Endodermal cell (in vitro differentiated cells): ENCODE measurements at regions not wholly inside any gene's neighbourhood (a gene's known extent, or its start where the extent isn't known, plus 50 kb on each side); places are given as distances from the start of the nearest gene placed in this dataset.

ENCODE experiments used
- DNase-seq: peaks from one replicate; pipeline ENCODE4 v3.0.0-alpha.2; 2017
- H3K27ac ChIP-seq: 2 replicates; pipeline ENCODE4 v1.5.1; 2013; ENCODE audit warnings: mild to moderate bottlenecking, low read depth, low read length, moderate library complexity
- H3K27me3 ChIP-seq: 2 replicates; pipeline ENCODE4 v1.6.1; 2013; ENCODE audit warnings: mild to moderate bottlenecking, low read length, moderate library complexity; ENCODE audit not compliant: insufficient read depth, control insufficient read depth, poor library complexity, severe bottlenecking
- H3K36me3 ChIP-seq: 2 replicates; pipeline ENCODE4 v1.7.0; 2013; ENCODE audit warnings: mild to moderate bottlenecking, low read length, moderate library complexity; ENCODE audit not compliant: control insufficient read depth, insufficient read depth
- H3K4me1 ChIP-seq: one replicate; pipeline ENCODE4 v1.7.0; 2013; ENCODE audit warnings: low read length; ENCODE audit not compliant: control insufficient read depth, insufficient read depth
- H3K4me3 ChIP-seq: 2 replicates; pipeline ENCODE4 v1.5.1; 2013; ENCODE audit warnings: mild to moderate bottlenecking, low read length, moderate library complexity
- H3K9ac ChIP-seq: 2 replicates; pipeline ENCODE4 v1.6.1; 2013; ENCODE audit warnings: mild to moderate bottlenecking, low read length, moderate library complexity; ENCODE audit not compliant: poor library complexity, severe bottlenecking; ENCODE audit errors: extremely low read depth
- H3K9me3 ChIP-seq: 2 replicates; pipeline ENCODE4 v1.6.1; 2013; ENCODE audit warnings: mild to moderate bottlenecking, low read length, moderate library complexity; ENCODE audit not compliant: control insufficient read depth
- H3K27ac Mint-ChIP-seq: 2 replicates; pipeline ENCODE4 v1.8.0; 2020; ENCODE audit warnings: mixed read lengths
- H3K27me3 Mint-ChIP-seq: 2 replicates; pipeline ENCODE4 v1.8.0; 2021; ENCODE audit warnings: mild to moderate bottlenecking, mixed read lengths; ENCODE audit not compliant: insufficient read depth
- H3K36me3 Mint-ChIP-seq: 2 replicates; pipeline ENCODE4 v1.8.0; 2020; ENCODE audit warnings: low read depth, mixed read lengths
- H3K4me1 Mint-ChIP-seq: 2 replicates; pipeline ENCODE4 v1.8.0; 2020; ENCODE audit warnings: mixed read lengths
- H3K4me3 Mint-ChIP-seq: 2 replicates; pipeline ENCODE4 v1.8.0; 2020; ENCODE audit warnings: mild to moderate bottlenecking, moderate library complexity, mixed read lengths
- H3K9me3 Mint-ChIP-seq: 2 replicates; pipeline ENCODE4 v1.8.0; 2020; ENCODE audit warnings: mild to moderate bottlenecking, mixed read lengths
- CTCF ChIP-seq: fragments of 200-600 bp; sonication (generic); conservative IDR thresholded peaks from 2 replicates; pipeline ENCODE4 v1.5.0; 2021; ENCODE audit warnings: antibody characterized with exemption, mild to moderate bottlenecking
- WGBS, 2 experiments: methylation state at CpG; one replicate each; pipeline versions ENCODE4 v1.1.5 to v1.1.7; 2013; ENCODE audit warnings: missing lambda C conversion rate in 2 of 2, mixed read lengths in 1 of 2; ENCODE audit not compliant: insufficient coverage in 1 of 2, insufficient read length in 1 of 2; 5-methylcytosine and 5-hydroxymethylcytosine counted together

- whole genome bisulfite sequencing, 2 experiments: 86 to 89% methylated on average over 4 to 5 of the region's 5 CpGs
- H3K9ac ChIP-seq: no peak overlapping the region
- peak; percentile 49 for DNase-seq
- H3K27ac ChIP-seq: no peak overlapping the region
- Mint-ChIP-seq H3K9me3 (peaks cover 40% of the 10 kb centered on the region), H3K36me3 (peaks cover 1% of the 10 kb centered on the region), H3K27ac (no peak overlapping the region), H3K4me1 (peaks cover 16% of the 10 kb centered on the region), H3K27me3 (no peaks in the 10 kb centered on the region), H3K4me3 (no peak overlapping the region)
- no peaks in the 10 kb centered on the region for H3K27me3 ChIP-seq
- peaks cover 5% of the 10 kb centered on the region for H3K4me1 ChIP-seq
- no peak for TF ChIP-seq CTCF
- H3K9me3 ChIP-seq: peaks cover 28% of the 10 kb centered on the region
- H3K36me3 ChIP-seq: no peaks in the 10 kb centered on the region
- H3K4me3 ChIP-seq: no peak overlapping the region
Observed at GRCh38 chr9:80407220-80407619, 835.5 kb downstream of the TLE4 start.

- Mint-ChIP-seq H3K9me3 (peaks cover 18% of the 10 kb centered on the region), H3K4me3 (no peak overlapping the region), H3K4me1 (no peaks in the 10 kb centered on the region), H3K27me3 (no peaks in the 10 kb centered on the region), H3K36me3 (no peaks in the 10 kb centered on the region), H3K27ac (no peak overlapping the region)
- TF ChIP-seq CTCF: no peak
- no peaks in the 10 kb centered on the region for H3K27me3 ChIP-seq
- DNase-seq: no peak
- peaks cover 5% of the 10 kb centered on the region for H3K9me3 ChIP-seq
- WGBS, 2 experiments: 85 to 88% methylated on average over 2 to 4 of the region's 4 CpGs
- H3K4me1 ChIP-seq: no peaks in the 10 kb centered on the region
- H3K27ac ChIP-seq: no peak overlapping the region
- H3K4me3 ChIP-seq: no peak overlapping the region
- H3K9ac ChIP-seq: no peak overlapping the region
- H3K36me3 ChIP-seq: no peaks in the 10 kb centered on the region
Observed at GRCh38 chr9:80401243-80401642, 829.5 kb downstream of the TLE4 start.

- TF ChIP-seq CTCF: no peak
- H3K27ac ChIP-seq: no peak overlapping the region
- H3K4me1 Mint-ChIP-seq: no peaks in the 10 kb centered on the region
- no peak overlapping the region for H3K4me3 Mint-ChIP-seq
- no peaks in the 10 kb centered on the region for H3K27me3 ChIP-seq
- 89% methylated on average over 3 of the region's 3 CpGs; no CpG with 5 or more reads in 1 of the 2 experiments for WGBS, 2 experiments
- no peaks in the 10 kb centered on the region for H3K4me1 ChIP-seq
- DNase-seq: no peak
- no peaks in the 10 kb centered on the region for H3K36me3 ChIP-seq
- peaks cover 13% of the 10 kb centered on the region for H3K9me3 Mint-ChIP-seq
- H3K9me3 ChIP-seq: no peaks in the 10 kb centered on the region
- no peak overlapping the region for H3K9ac ChIP-seq
- H3K36me3 Mint-ChIP-seq: no peaks in the 10 kb centered on the region
- no peaks in the 10 kb centered on the region for H3K27me3 Mint-ChIP-seq
- no peak overlapping the region for H3K4me3 ChIP-seq
- no peak overlapping the region for H3K27ac Mint-ChIP-seq
Observed at GRCh38 chr9:80400624-80401230, 829.0 kb downstream of the TLE4 start.
